Fibroblast of skin of left biceps (primary cell): ENCODE measurements at regions not wholly inside any gene's neighbourhood (a gene's known extent, or its start where the extent isn't known, plus 50 kb on each side); places are given as distances from the start of the nearest gene placed in this dataset.
A peak's percentile ranks its signal among the peaks of the same experiment; 100 is the strongest.

Source experiments
- DNase-seq, 2 experiments: peaks; one replicate each; pipeline ENCODE4 v3.0.0-alpha.2; 2013; ENCODE audit warnings: low read depth in 2 of 2

GRCh38 chr1:172801771-172802322 lies 142.9 kb downstream of the FASLG start:
- no peak for DNase-seq

GRCh38 chr1:172809750-172810149 lies 150.8 kb downstream of the FASLG start:
- no peak for DNase-seq

GRCh38 chr1:172810480-172811175 lies 151.7 kb downstream of the FASLG start:
- no peak for DNase-seq

GRCh38 chr1:172811694-172812093 lies 152.8 kb downstream of the FASLG start:
- no peak for DNase-seq

- no peak for DNase-seq
These were observed 153.2 kb downstream of the FASLG start for GRCh38 chr1:172812118-172812517.

GRCh38 chr1:172813330-172813729 lies 154.4 kb downstream of the FASLG start:
- no peak for DNase-seq

GRCh38 chr1:172814428-172814827 lies 155.5 kb downstream of the FASLG start:
- no peak for DNase-seq

GRCh38 chr1:172815740-172816139 lies 156.8 kb downstream of the FASLG start:
- DNase-seq = no peak

- no peak for DNase-seq
These were observed 160.1 kb downstream of the FASLG start for GRCh38 chr1:172818841-172819527.

- no peak for DNase-seq
These were observed 161.7 kb downstream of the FASLG start for GRCh38 chr1:172820475-172821158.

- no peak for DNase-seq
These were observed 162.8 kb downstream of the FASLG start for GRCh38 chr1:172821609-172822274.

- DNase-seq = no peak
These were observed 164.0 kb downstream of the FASLG start for GRCh38 chr1:172822886-172823285.

GRCh38 chr1:172823534-172823933 lies 164.6 kb downstream of the FASLG start:
- peak; percentile 32 to 35 for DNase-seq

- no peak for DNase-seq
These were observed 165.3 kb downstream of the FASLG start for GRCh38 chr1:172824209-172824608.

GRCh38 chr1:172826096-172826741 lies 167.3 kb downstream of the FASLG start:
- DNase-seq = peak; percentile 80

GRCh38 chr1:172827301-172827700 lies 168.4 kb downstream of the FASLG start:
- DNase-seq = no peak

- no peak for DNase-seq
These were observed 168.9 kb downstream of the FASLG start for GRCh38 chr1:172827841-172828240.

GRCh38 chr1:172832006-172832725 lies 173.3 kb downstream of the FASLG start:
- DNase-seq = no peak

- DNase-seq = no peak
These were observed 175.1 kb downstream of the FASLG start for GRCh38 chr1:172833954-172834353.

- DNase-seq = no peak
These were observed 175.7 kb downstream of the FASLG start for GRCh38 chr1:172834609-172835008.

- no peak for DNase-seq
These were observed 176.9 kb downstream of the FASLG start for GRCh38 chr1:172835834-172836233.
